HL-60 (cell line): ENCODE measurements at regions not wholly inside any gene's neighbourhood (a gene's known extent, or its start where the extent isn't known, plus 50 kb on each side); places are given as distances from the start of the nearest gene placed in this dataset.
"Not testable (repeated sequence)": the region's sequence is repeated elsewhere in the genome, so short reads cannot be mapped to it uniquely, and the experiment has no call there.

Experiments
- DNase-seq, 2 experiments: peaks; one replicate each; pipeline ENCODE4 v3.0.0-alpha.2; 2010 to 2020; ENCODE audit warnings: low read depth in 1 of 2, low spot score in 1 of 2
- H3K27ac ChIP-seq: fragments of 250-450 bp; sonication (Bioruptor Pico); replicated peaks from 2 replicates; pipeline ENCODE4 v1.5.1; 2020; ENCODE audit warnings: mild to moderate bottlenecking, moderate library complexity
- H3K27me3 ChIP-seq: fragments of 250-450 bp; sonication (Bioruptor Pico); 2 replicates; pipeline ENCODE4 v1.5.1; 2021; ENCODE audit warnings: mild to moderate bottlenecking, moderate library complexity; ENCODE audit not compliant: insufficient read depth, poor library complexity, severe bottlenecking
- H3K4me3 ChIP-seq: replicated peaks from 2 replicates; pipeline ENCODE4 v1.5.1; 2011; ENCODE audit warnings: mild to moderate bottlenecking, control low read depth, low read length; ENCODE audit not compliant: insufficient read depth
- CTCF ChIP-seq: IDR thresholded peaks from one replicate; pipeline ENCODE4 v1.5.1; 2011; ENCODE audit warnings: low read length, control low read depth, inconsistent platforms; ENCODE audit not compliant: insufficient read depth
- GABPA ChIP-seq: IDR thresholded peaks from 2 replicates; pipeline ENCODE4 v1.6.1; 2012; ENCODE audit warnings: low read depth
- POLR2AphosphoS5 ChIP-seq: IDR thresholded peaks from 2 replicates; pipeline ENCODE4 v1.6.1; 2012; ENCODE audit warnings: low read depth
- REST ChIP-seq: IDR thresholded peaks from 2 replicates; pipeline ENCODE4 v1.6.1; 2012; ENCODE audit warnings: low read depth; ENCODE audit not compliant: insufficient replicate concordance
- SPI1 ChIP-seq: IDR thresholded peaks from 2 replicates; pipeline ENCODE4 v1.6.1; 2012; ENCODE audit warnings: low read depth, mild to moderate bottlenecking, borderline replicate concordance

- H3K27ac ChIP-seq = no peak overlapping the region
- H3K4me3 ChIP-seq = no peak overlapping the region
- DNase-seq = no peak
- TF ChIP-seq GABPA (no peak), POLR2AphosphoS5 (no peak), SPI1 (no peak), REST (no peak), CTCF (no peak)
- H3K27me3 ChIP-seq = no peaks in the 10 kb centered on the region
Observed at GRCh38 chr10:17523246-17523753, 68.9 kb upstream of the ST8SIA6 start.

GRCh38 chr10:17522269-17522668 is 67.9 kb upstream of the ST8SIA6 start:
- not testable (repeated sequence) for H3K27ac ChIP-seq, H3K4me3 ChIP-seq, H3K27me3 ChIP-seq, DNase-seq

GRCh38 chr10:17519457-17519856 is 65.1 kb upstream of the ST8SIA6 start:
- Histone ChIP-seq H3K4me3 (no peak overlapping the region), H3K27me3 (no peaks in the 10 kb centered on the region), H3K27ac (no peak overlapping the region)
- DNase-seq = no peak
- no peak for TF ChIP-seq REST
- TF ChIP-seq POLR2AphosphoS5 = no peak
- no peak for TF ChIP-seq SPI1
- no peak for TF ChIP-seq CTCF
- no peak for TF ChIP-seq GABPA

GRCh38 chr10:17518338-17518737 is 63.9 kb upstream of the ST8SIA6 start:
- H3K4me3 ChIP-seq = no peak overlapping the region
- DNase-seq = no peak
- no peaks in the 10 kb centered on the region for H3K27me3 ChIP-seq
- H3K27ac ChIP-seq = no peak overlapping the region
- TF ChIP-seq GABPA = no peak
- no peak for TF ChIP-seq CTCF
- TF ChIP-seq SPI1 = no peak
- no peak for TF ChIP-seq POLR2AphosphoS5
- TF ChIP-seq REST = no peak
